ENCODE measurements at regions not wholly inside any gene's neighbourhood (a gene's known extent, or its start where the extent isn't known, plus 50 kb on each side); places are given as distances from the start of the nearest gene placed in this dataset.
"Not testable (repeated sequence)": the region's sequence is repeated elsewhere in the genome, so short reads cannot be mapped to it uniquely, and the experiment has no call there.

DNA sequence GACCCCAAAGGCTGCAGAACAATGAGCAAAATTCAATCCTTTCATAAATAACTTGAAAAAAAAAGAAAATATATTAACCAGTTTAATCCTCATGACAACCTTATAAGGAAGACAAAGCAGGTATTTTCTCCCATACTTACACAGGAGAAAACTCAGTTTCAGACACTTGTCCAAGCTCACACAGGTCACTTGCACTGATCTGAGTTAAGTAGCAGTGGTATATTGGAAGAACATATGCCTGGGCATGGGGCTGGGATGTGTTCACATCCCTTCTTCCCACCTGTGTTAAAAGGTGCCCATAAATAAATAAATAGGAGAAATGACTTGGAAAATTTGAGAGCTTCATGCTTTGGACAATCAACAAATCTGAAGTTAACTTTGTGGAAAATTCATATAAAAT lies 63.5 kb upstream of the SELENOP start:
- peaks cover 4% of the 10 kb centered on the region; the same call in 1 of the 2 replicates for H3K9me3 Mint-ChIP-seq
- POLR2A ChIA-PET = no interaction called here

DNA sequence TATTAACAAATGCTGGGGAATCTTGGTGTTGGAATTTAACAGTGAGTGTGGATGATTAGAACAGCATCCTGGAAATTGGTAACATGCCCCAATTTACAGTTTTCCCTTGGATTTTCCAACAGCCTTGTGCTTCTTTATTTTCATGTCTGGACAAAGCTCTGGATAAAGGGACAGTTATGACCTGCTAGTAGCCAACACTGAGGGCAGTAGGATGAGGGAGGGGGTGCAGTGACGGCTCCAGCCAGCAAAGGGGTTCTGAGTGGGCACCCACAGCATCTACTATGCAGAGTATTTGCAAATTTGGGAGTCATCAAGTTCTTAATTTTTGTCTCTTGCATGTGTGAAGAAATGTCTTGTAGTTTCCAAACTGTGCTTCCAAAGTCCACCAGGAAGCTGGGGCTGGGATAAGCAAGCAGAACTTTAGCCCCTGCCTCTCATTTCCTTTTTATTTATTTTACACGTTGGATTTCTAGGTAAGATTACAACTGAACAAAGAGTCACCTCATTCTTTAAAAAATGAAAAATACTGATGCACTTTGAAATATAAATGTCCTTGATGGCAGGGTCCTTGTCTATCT lies 63.0 kb upstream of the SELENOP start:
- ATAC-seq = no peak
- H3K36me3 Mint-ChIP-seq = no peaks in the 10 kb centered on the region
- 0 out of 2 replicates have a peak, but pooled peaks have one; percentile 12 for TF ChIP-seq GABPB1 (CRISPR knock-in tag; IDR thresholded peaks at IDR 0.05)
- TF ChIP-seq, protein P1, sequence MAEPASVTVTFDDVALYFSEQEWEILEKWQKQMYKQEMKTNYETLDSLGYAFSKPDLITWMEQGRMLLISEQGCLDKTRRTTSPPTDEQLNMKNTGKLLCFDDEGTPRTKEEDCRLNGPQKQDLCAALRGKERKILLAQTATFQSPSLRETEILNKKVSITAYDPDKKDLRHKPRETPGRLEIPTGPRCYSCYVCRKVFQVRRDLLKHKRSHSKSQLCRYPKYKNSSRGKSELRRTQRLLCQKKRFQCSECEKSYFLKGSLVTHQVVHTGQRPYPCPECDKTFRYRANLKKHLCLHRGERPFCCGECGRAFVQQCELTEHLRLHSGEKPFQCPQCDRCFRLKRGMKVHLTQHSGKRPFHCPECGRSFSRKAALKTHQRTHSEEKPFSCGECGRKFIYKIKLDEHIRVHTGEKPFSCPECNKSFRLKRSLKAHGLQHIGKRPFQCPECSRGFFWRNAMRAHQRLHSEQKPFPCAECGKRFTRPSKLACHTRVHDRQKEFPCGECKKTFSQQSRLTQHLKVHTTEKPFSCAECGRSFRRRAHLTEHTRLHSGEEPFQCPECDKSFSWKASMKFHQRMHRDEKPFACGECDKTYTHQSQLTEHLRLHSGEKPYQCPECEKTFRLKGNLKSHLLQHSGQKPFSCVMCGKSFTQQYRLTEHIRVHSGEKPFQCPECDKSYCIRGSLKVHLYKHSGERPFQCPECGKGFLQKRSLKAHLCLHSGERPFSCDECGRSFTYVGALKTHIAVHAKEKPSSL (CRISPR knock-in tag; conservative IDR thresholded peaks at IDR 0.05) = no peak
- H3K9me3 Mint-ChIP-seq = peaks cover 9% of the 10 kb centered on the region
- CTCF ChIA-PET = interaction anchor here (0.8 to 1.1 kb wide), 2 partner anchors 34 to 291 kb away, joined by 3 read pairs; no protein-coding TSS in a partner anchor
- no peak overlapping the region for H3K27ac Mint-ChIP-seq
- H3K4me3 Mint-ChIP-seq = no peak overlapping the region
- no peak for DNase-seq (ENCODE audit: low spot score)
- POLR2A ChIA-PET = no interaction called here
- peaks cover 6% of the 10 kb centered on the region; the same call in 1 of the 2 replicates for H3K4me1 Mint-ChIP-seq
- H3K27me3 Mint-ChIP-seq (ENCODE audit: low read depth) = peaks cover 3% of the 10 kb centered on the region; the same call in 1 of the 2 replicates

More for the DNA sequence above, 63.5 kb upstream of the SELENOP start:
- no peak for TF ChIP-seq NR2C2 (CRISPR knock-in tag; IDR thresholded peaks at IDR 0.05)
- TF ChIP-seq, protein P2, sequence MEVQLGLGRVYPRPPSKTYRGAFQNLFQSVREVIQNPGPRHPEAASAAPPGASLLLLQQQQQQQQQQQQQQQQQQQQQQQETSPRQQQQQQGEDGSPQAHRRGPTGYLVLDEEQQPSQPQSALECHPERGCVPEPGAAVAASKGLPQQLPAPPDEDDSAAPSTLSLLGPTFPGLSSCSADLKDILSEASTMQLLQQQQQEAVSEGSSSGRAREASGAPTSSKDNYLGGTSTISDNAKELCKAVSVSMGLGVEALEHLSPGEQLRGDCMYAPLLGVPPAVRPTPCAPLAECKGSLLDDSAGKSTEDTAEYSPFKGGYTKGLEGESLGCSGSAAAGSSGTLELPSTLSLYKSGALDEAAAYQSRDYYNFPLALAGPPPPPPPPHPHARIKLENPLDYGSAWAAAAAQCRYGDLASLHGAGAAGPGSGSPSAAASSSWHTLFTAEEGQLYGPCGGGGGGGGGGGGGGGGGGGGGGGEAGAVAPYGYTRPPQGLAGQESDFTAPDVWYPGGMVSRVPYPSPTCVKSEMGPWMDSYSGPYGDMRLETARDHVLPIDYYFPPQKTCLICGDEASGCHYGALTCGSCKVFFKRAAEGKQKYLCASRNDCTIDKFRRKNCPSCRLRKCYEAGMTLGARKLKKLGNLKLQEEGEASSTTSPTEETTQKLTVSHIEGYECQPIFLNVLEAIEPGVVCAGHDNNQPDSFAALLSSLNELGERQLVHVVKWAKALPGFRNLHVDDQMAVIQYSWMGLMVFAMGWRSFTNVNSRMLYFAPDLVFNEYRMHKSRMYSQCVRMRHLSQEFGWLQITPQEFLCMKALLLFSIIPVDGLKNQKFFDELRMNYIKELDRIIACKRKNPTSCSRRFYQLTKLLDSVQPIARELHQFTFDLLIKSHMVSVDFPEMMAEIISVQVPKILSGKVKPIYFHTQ (CRISPR knock-in tag; IDR thresholded peaks at IDR 0.05) = no peak
- H3K27ac Mint-ChIP-seq = no peak overlapping the region
- peaks cover 3% of the 10 kb centered on the region; the same call in 1 of the 2 replicates for H3K27me3 Mint-ChIP-seq (ENCODE audit: low read depth)
- DNase-seq (ENCODE audit: low spot score) (no peak), ATAC-seq (no peak)
- no peaks in the 10 kb centered on the region for H3K36me3 Mint-ChIP-seq
- CTCF ChIA-PET = interaction anchor here (0.8 kb wide), 1 partner anchor 34 kb away, joined by 3 read pairs; no protein-coding TSS in a partner anchor
- H3K4me1 Mint-ChIP-seq = peaks cover 6% of the 10 kb centered on the region; the same call in 1 of the 2 replicates
- H3K4me3 Mint-ChIP-seq = no peak overlapping the region

DNA sequence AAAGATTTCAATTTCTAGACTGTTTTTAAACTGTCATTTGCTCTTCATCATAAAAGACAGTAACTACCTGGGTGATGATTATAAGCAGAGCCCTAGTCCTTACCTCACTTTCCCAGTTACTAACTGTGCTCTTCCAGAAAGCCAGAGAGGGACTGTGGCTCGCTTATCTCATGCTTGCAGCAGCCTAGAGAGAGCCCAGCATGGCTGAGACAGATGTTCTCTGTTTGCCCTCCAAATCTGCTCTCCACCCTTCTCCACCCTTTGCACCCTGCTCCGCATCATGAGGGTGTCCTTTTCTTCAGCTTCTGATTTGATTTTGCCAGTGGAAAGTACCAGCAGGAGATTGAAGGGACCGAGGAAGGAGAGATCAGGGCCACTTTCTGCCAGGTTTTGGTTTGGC lies 61.2 kb upstream of the SELENOP start:
- TF ChIP-seq ZNF396 (CRISPR knock-in tag; IDR thresholded peaks at IDR 0.05; ENCODE audit: borderline replicate concordance) (no peak), SMAD3 (CRISPR knock-in tag; IDR thresholded peaks at IDR 0.05; ENCODE audit: borderline replicate concordance) (no peak), ELF4 (CRISPR knock-in tag; IDR thresholded peaks at IDR 0.05; ENCODE audit: low read depth) (no peak)
- TF ChIP-seq, protein P3, sequence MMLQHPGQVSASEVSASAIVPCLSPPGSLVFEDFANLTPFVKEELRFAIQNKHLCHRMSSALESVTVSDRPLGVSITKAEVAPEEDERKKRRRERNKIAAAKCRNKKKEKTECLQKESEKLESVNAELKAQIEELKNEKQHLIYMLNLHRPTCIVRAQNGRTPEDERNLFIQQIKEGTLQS (CRISPR knock-in tag; conservative IDR thresholded peaks at IDR 0.05) = no peak
- DNase-seq (ENCODE audit: low spot score) (no peak), ATAC-seq (no peak)
- H3K27me3 Mint-ChIP-seq (ENCODE audit: low read depth) = peaks cover 3% of the 10 kb centered on the region; the same call in 1 of the 2 replicates
- H3K9me3 Mint-ChIP-seq = peaks cover 23% of the 10 kb centered on the region
- H3K36me3 Mint-ChIP-seq = 0 out of 2 replicates have a peak, but pooled peaks cover 7% of the 10 kb centered on the region
- ChIA-PET POLR2A (no interaction called here), CTCF (no interaction called here)
- no peak overlapping the region for H3K27ac Mint-ChIP-seq
- no peak overlapping the region for H3K4me3 Mint-ChIP-seq
- peaks cover 6% of the 10 kb centered on the region; the same call in 1 of the 2 replicates for H3K4me1 Mint-ChIP-seq

DNA sequence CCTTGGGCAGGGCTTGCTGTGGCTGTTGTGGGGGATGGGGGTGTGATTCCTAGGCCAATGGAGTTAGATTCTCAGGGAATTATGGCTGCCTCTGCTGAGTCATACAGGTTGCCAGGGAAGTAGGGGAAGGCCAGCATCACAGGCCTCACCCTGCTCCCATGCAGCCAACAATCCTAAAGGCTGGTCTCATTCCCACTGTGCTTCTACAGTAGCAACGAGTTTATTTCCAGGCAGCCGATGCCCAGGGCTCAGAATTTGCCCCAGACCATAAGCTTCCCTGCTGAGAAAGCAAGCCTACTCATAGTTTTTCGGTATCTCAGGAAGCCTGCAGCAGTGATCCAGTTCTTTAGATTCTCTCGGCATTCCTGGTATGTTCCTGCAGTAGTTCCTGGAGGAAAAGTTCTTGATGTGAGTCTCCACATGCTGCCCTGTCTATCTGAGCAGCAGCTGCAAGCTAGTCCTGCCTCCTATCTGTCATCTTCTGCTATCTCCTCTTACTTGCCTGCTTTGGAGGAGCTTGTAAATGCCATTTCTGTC lies 59.3 kb upstream of the SELENOP start:
- Mint-ChIP-seq H3K27ac (no peak overlapping the region), H3K4me1 (peaks cover 6% of the 10 kb centered on the region; the same call in 1 of the 2 replicates), H3K36me3 (peaks cover 8% of the 10 kb centered on the region; the same call in 1 of the 2 replicates), H3K9me3 (peaks cover 32% of the 10 kb centered on the region), H3K4me3 (no peak overlapping the region), H3K27me3 (ENCODE audit: low read depth) (peaks cover 3% of the 10 kb centered on the region; the same call in 1 of the 2 replicates)
- DNase-seq (ENCODE audit: low spot score) (no peak), ATAC-seq (no peak)
- POLR2A ChIA-PET = interaction anchor here (0.6 kb wide), 1 partner anchor 272 kb away, joined by 4 read pairs; no protein-coding TSS in a partner anchor
- TF ChIP-seq, protein P4, sequence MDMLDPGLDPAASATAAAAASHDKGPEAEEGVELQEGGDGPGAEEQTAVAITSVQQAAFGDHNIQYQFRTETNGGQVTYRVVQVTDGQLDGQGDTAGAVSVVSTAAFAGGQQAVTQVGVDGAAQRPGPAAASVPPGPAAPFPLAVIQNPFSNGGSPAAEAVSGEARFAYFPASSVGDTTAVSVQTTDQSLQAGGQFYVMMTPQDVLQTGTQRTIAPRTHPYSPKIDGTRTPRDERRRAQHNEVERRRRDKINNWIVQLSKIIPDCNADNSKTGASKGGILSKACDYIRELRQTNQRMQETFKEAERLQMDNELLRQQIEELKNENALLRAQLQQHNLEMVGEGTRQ (CRISPR knock-in tag; IDR thresholded peaks at IDR 0.05) = no peak
- TF ChIP-seq MXD4 (CRISPR knock-in tag; IDR thresholded peaks at IDR 0.05; ENCODE audit: borderline replicate concordance) (no peak), HMGA2 (CRISPR knock-in tag; IDR thresholded peaks at IDR 0.05) (no peak)
- CTCF ChIA-PET = interaction anchor here (1.1 to 1.7 kb wide), 3 partner anchors 12 to 125 kb away, joined by 3 read pairs; no protein-coding TSS in a partner anchor

DNA sequence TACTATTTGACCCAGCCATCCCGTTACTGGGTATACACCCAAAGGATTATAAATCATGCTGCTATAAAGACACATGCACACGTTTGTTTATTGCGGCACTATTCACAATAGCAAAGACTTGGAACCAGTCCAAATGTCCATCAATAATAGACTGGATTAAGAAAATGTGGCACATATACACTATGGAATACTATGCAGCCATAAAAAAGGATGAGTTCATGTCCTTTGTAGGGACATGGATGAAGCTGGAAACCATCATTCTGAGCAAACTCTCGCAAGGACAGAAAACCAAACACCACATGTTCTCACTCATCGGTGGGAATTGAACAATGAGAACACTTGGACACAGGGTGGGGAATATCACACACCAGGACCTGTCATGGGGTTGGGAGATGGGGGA lies 56.7 kb upstream of the SELENOP start:
- Mint-ChIP-seq H3K36me3 (peaks cover 14% of the 10 kb centered on the region), H3K9me3 (peaks cover 53% of the 10 kb centered on the region)
- H3K27ac Mint-ChIP-seq; H3K4me3 Mint-ChIP-seq; POLR2A ChIA-PET; H3K4me1 Mint-ChIP-seq; CTCF ChIA-PET; DNase-seq (ENCODE audit: low spot score); H3K27me3 Mint-ChIP-seq (ENCODE audit: low read depth); ATAC-seq: not testable (repeated sequence)

DNA sequence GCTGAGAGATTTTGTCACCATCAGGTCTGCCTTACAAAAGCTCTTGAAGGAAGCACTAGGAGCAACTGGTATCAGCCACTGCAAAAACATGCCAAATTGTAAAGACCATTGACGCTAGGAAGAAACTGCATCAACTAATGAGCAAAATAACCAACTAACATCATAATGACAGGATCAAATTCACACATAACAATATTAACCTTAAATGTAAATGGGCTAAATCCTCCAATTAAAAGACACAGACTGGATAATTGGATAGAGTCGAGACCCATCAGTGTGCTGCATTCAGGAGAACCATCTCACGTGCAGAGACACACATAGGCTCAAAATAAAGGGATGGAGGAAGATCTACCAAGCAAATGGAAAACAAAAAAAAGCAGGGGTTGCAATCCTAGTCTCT lies 53.1 kb upstream of the SELENOP start:
- H3K36me3 Mint-ChIP-seq = peaks cover 19% of the 10 kb centered on the region
- H3K27me3 Mint-ChIP-seq (ENCODE audit: low read depth); H3K4me3 Mint-ChIP-seq; DNase-seq (ENCODE audit: low spot score); H3K4me1 Mint-ChIP-seq; ATAC-seq; H3K27ac Mint-ChIP-seq; CTCF ChIA-PET; POLR2A ChIA-PET: not testable (repeated sequence)
- H3K9me3 Mint-ChIP-seq = peaks cover 79% of the 10 kb centered on the region

Data from WTC11 (cell line).